Neural crest cell (in vitro differentiated cells): ENCODE measurements at regions not wholly inside any gene's neighbourhood (a gene's known extent, or its start where the extent isn't known, plus 50 kb on each side); places are given as distances from the start of the nearest gene placed in this dataset.

Source experiments
- DNase-seq: peaks from one replicate; pipeline ENCODE4 v3.0.0; 2021; ENCODE audit warnings: low read depth, mixed read lengths, low spot score
- H3K27ac Mint-ChIP-seq: one replicate; pipeline ENCODE4 v1.8.0; 2021; ENCODE audit warnings: mild to moderate bottlenecking, mixed read lengths; ENCODE audit not compliant: unreplicated experiment
- H3K27me3 Mint-ChIP-seq: 2 replicates; pipeline ENCODE4 v1.8.0; 2021; ENCODE audit warnings: low read depth, mild to moderate bottlenecking, mixed read lengths
- H3K36me3 Mint-ChIP-seq: 2 replicates; pipeline ENCODE4 v1.8.0; 2021; ENCODE audit warnings: low read depth, mild to moderate bottlenecking, mixed read lengths
- H3K4me1 Mint-ChIP-seq: 2 replicates; pipeline ENCODE4 v1.8.0; 2021; ENCODE audit warnings: mixed read lengths
- H3K4me3 Mint-ChIP-seq: one replicate; pipeline ENCODE4 v1.8.0; 2021; ENCODE audit warnings: mild to moderate bottlenecking, mixed read lengths
- H3K9me3 Mint-ChIP-seq: 2 replicates; pipeline ENCODE4 v1.8.0; 2021; ENCODE audit warnings: mixed read lengths
- CTCF ChIP-seq: fragments of 200-600 bp; sonication (generic); conservative IDR thresholded peaks from 2 replicates; pipeline ENCODE4 v1.5.0; 2021; ENCODE audit warnings: antibody characterized with exemption, mild to moderate bottlenecking

GRCh38 chr2:187098154-187098553, 249.2 kb upstream of the ZSWIM2 start:
- no peak for TF ChIP-seq CTCF
- DNase-seq = no peak
- Mint-ChIP-seq H3K4me3 (no peak overlapping the region), H3K36me3 (no peaks in the 10 kb centered on the region), H3K4me1 (no peaks in the 10 kb centered on the region), H3K9me3 (no peaks in the 10 kb centered on the region), H3K27me3 (no peaks in the 10 kb centered on the region), H3K27ac (no peak overlapping the region)

- DNase-seq = no peak
- no peak for TF ChIP-seq CTCF
- Mint-ChIP-seq H3K4me3 (no peak overlapping the region), H3K36me3 (no peaks in the 10 kb centered on the region), H3K27me3 (no peaks in the 10 kb centered on the region), H3K4me1 (no peaks in the 10 kb centered on the region), H3K9me3 (no peaks in the 10 kb centered on the region), H3K27ac (no peak overlapping the region)
Measured at GRCh38 chr2:187093771-187094412, 244.9 kb upstream of the ZSWIM2 start.

- Mint-ChIP-seq H3K9me3 (no peaks in the 10 kb centered on the region), H3K27ac (no peak overlapping the region), H3K27me3 (no peaks in the 10 kb centered on the region), H3K4me1 (no peaks in the 10 kb centered on the region), H3K4me3 (no peak overlapping the region), H3K36me3 (no peaks in the 10 kb centered on the region)
- DNase-seq = no peak
- TF ChIP-seq CTCF = no peak
Measured at GRCh38 chr2:187091664-187092063, 242.7 kb upstream of the ZSWIM2 start.

- no peaks in the 10 kb centered on the region for H3K36me3 Mint-ChIP-seq
- H3K27me3 Mint-ChIP-seq = no peaks in the 10 kb centered on the region
- TF ChIP-seq CTCF = no peak
- H3K4me1 Mint-ChIP-seq = no peaks in the 10 kb centered on the region
- no peak for DNase-seq
- no peak overlapping the region for H3K27ac Mint-ChIP-seq
- no peak overlapping the region for H3K4me3 Mint-ChIP-seq
- no peaks in the 10 kb centered on the region for H3K9me3 Mint-ChIP-seq
Measured at GRCh38 chr2:187084524-187084923, 235.6 kb upstream of the ZSWIM2 start.

- H3K27me3 Mint-ChIP-seq = no peaks in the 10 kb centered on the region
- no peak overlapping the region for H3K27ac Mint-ChIP-seq
- DNase-seq = no peak
- no peaks in the 10 kb centered on the region for H3K4me1 Mint-ChIP-seq
- no peak overlapping the region for H3K4me3 Mint-ChIP-seq
- peaks cover 3% of the 10 kb centered on the region for H3K9me3 Mint-ChIP-seq
- H3K36me3 Mint-ChIP-seq = no peaks in the 10 kb centered on the region
- no peak for TF ChIP-seq CTCF
Measured at GRCh38 chr2:187081461-187081860, 232.5 kb upstream of the ZSWIM2 start.

- DNase-seq = no peak
- H3K36me3 Mint-ChIP-seq = no peaks in the 10 kb centered on the region
- no peak for TF ChIP-seq CTCF
- peaks cover 5% of the 10 kb centered on the region for H3K4me1 Mint-ChIP-seq
- no peaks in the 10 kb centered on the region for H3K27me3 Mint-ChIP-seq
- no peak overlapping the region for H3K4me3 Mint-ChIP-seq
- peaks cover 6% of the 10 kb centered on the region for H3K9me3 Mint-ChIP-seq
- H3K27ac Mint-ChIP-seq = no peak overlapping the region
Measured at GRCh38 chr2:187079901-187080300, 230.9 kb upstream of the ZSWIM2 start.
